HEK293 (cell line): ENCODE measurements at regions not wholly inside any gene's neighbourhood (a gene's known extent, or its start where the extent isn't known, plus 50 kb on each side); places are given as distances from the start of the nearest gene placed in this dataset.

ENCODE experiments used
- CTCF ChIA-PET: fragments of 350-600 bp; formaldehyde crosslinking; extraction: SDS; loops from one replicate; lab custom pipeline; 2021; ENCODE audit warnings: antibody characterized with exemption; lab: Yijun Ruan, JAX
- POLR2A ChIA-PET: fragments of 300-600 bp; formaldehyde crosslinking; extraction: SDS; loops from one replicate; lab custom pipeline; 2020; ENCODE audit warnings: antibody characterized with exemption, inconsistent platforms; lab: Yijun Ruan, JAX
- H3K27ac ChIP-seq: fragments of 200-500 bp; sonication (Bioruptor generic); 2 replicates; pipeline ENCODE4 v1.5.1; 2014; ENCODE audit warnings: low read depth, low read length, control low read depth, inconsistent platforms; ENCODE audit errors: extremely low read depth
- H3K36me3 ChIP-seq, 2 experiments: fragments of 200-500 bp in 1 of 2; sonication (Bioruptor generic) in 1 of 2; 1 replicate in 1 of 2; 2 replicates in 1 of 2; pipeline ENCODE4 v1.5.1; 2014 to 2017; ENCODE audit warnings: inconsistent platforms in 2 of 2, low read length in 2 of 2; ENCODE audit not compliant: control insufficient read depth in 2 of 2, insufficient read depth in 1 of 2
- H3K4me1 ChIP-seq: fragments of 200-500 bp; sonication (Bioruptor generic); 2 replicates; pipeline ENCODE4 v1.5.1; 2014; ENCODE audit warnings: mild to moderate bottlenecking, low read length, inconsistent platforms; ENCODE audit not compliant: control insufficient read depth, insufficient read depth
- H3K4me3 ChIP-seq: 2 replicates; pipeline ENCODE4 v1.5.1; 2011; ENCODE audit warnings: low read depth, mild to moderate bottlenecking, control low read depth, low read length, moderate library complexity
- H3K9me3 ChIP-seq: fragments of 200-500 bp; sonication (Bioruptor generic); 2 replicates; pipeline ENCODE4 v1.5.1; 2014; ENCODE audit warnings: low read depth, low read length, inconsistent platforms; ENCODE audit not compliant: control insufficient read depth, insufficient read depth
- GLIS2 ChIP-seq: fragments of 450-650 bp; formaldehyde crosslinking; IDR thresholded peaks from 2 replicates; pipeline ENCODE4 v1.5.1; 2016; ENCODE audit warnings: missing biosample characterization, missing genetic modification characterization
- KLF10 ChIP-seq: fragments of 450-650 bp; IDR thresholded peaks from 2 replicates; pipeline ENCODE4 v1.5.1; 2018; ENCODE audit warnings: missing biosample characterization, mild to moderate bottlenecking, missing genetic modification characterization
- PRDM6 ChIP-seq: fragments of 450-650 bp; formaldehyde crosslinking; IDR thresholded peaks from 2 replicates; pipeline ENCODE4 v1.5.1; 2017; ENCODE audit warnings: missing biosample characterization, missing genetic modification characterization
- TRIM28 ChIP-seq: IDR thresholded peaks from 2 replicates; pipeline ENCODE4 v1.6.1; 2011; ENCODE audit warnings: low read length, control low read depth, borderline replicate concordance
- WT1 ChIP-seq: fragments of 450-650 bp; formaldehyde crosslinking; IDR thresholded peaks from 2 replicates; pipeline ENCODE4 v1.5.1; 2016; ENCODE audit warnings: missing biosample characterization, missing genetic modification characterization
- YY1 ChIP-seq: fragments of 450-650 bp; formaldehyde crosslinking; IDR thresholded peaks from 2 replicates; pipeline ENCODE4 v1.5.1; 2018; ENCODE audit warnings: missing biosample characterization, missing genetic modification characterization
- ZBTB1 ChIP-seq: fragments of 450-650 bp; formaldehyde crosslinking; IDR thresholded peaks from 2 replicates; pipeline ENCODE4 v1.5.1; 2016; ENCODE audit warnings: missing biosample characterization, missing genetic modification characterization
- ZBTB26 ChIP-seq: fragments of 450-650 bp; formaldehyde crosslinking; optimal IDR thresholded peaks from 2 replicates; pipeline ENCODE3; 2016; ENCODE audit warnings: missing biosample characterization, mild to moderate bottlenecking, missing genetic modification characterization
- ZNF274 ChIP-seq, 2 experiments: fragments of 200-500 bp in 1 of 2; fragments of 450-650 bp in 1 of 2; sonication (Bioruptor generic) in 1 of 2; formaldehyde crosslinking in 1 of 2; IDR thresholded peaks; 2 replicates each; pipeline versions ENCODE4 v1.5.1 to v1.6.1; 2014 to 2016; ENCODE audit warnings: borderline replicate concordance in 1 of 2, inconsistent platforms in 1 of 2, low read length in 1 of 2, missing biosample characterization in 1 of 2, missing genetic modification characterization in 1 of 2
- ZNF354C ChIP-seq: fragments of 450-650 bp; formaldehyde crosslinking; IDR thresholded peaks from 2 replicates; pipeline ENCODE4 v1.5.1; 2016; ENCODE audit warnings: missing biosample characterization, missing genetic modification characterization, low read depth, borderline replicate concordance
- ZNF449 ChIP-seq: fragments of 450-650 bp; formaldehyde crosslinking; IDR thresholded peaks from 2 replicates; pipeline ENCODE4 v1.5.1; 2017; ENCODE audit warnings: missing biosample characterization, mild to moderate bottlenecking, missing genetic modification characterization, moderate library complexity
- ZNF660 ChIP-seq: fragments of 450-650 bp; IDR thresholded peaks from 2 replicates; pipeline ENCODE4 v1.5.1; 2018; ENCODE audit warnings: missing biosample characterization, mild to moderate bottlenecking, missing genetic modification characterization
- TF ChIP-seq, protein P1 (sequence below): fragments of 450-650 bp; formaldehyde crosslinking; IDR thresholded peaks from 2 replicates; pipeline ENCODE4 v1.5.1; 2016; ENCODE audit warnings: missing biosample characterization, missing genetic modification characterization
- TF ChIP-seq, protein P2 (sequence below): fragments of 450-650 bp; formaldehyde crosslinking; IDR thresholded peaks from 2 replicates; pipeline ENCODE4 v1.5.1; 2017; ENCODE audit warnings: missing biosample characterization, missing genetic modification characterization
- TF ChIP-seq, protein P3 (sequence below): fragments of 450-650 bp; formaldehyde crosslinking; IDR thresholded peaks from 2 replicates; pipeline ENCODE4 v1.5.1; 2016; ENCODE audit warnings: missing biosample characterization, missing genetic modification characterization
- TF ChIP-seq, protein P4 (sequence below): fragments of 450-650 bp; formaldehyde crosslinking; IDR thresholded peaks from 2 replicates; pipeline ENCODE4 v1.5.1; 2016; ENCODE audit warnings: missing biosample characterization, missing genetic modification characterization

- H3K36me3 ChIP-seq, result no peaks in the 10 kb centered on the region
- H3K9me3 ChIP-seq, result no peaks in the 10 kb centered on the region
- CTCF ChIA-PET, result no interaction called here
- no peak overlapping the region for H3K4me3 ChIP-seq
- POLR2A ChIA-PET, result no interaction called here
- H3K27ac ChIP-seq, result no peak overlapping the region
- TF ChIP-seq, protein P1, sequence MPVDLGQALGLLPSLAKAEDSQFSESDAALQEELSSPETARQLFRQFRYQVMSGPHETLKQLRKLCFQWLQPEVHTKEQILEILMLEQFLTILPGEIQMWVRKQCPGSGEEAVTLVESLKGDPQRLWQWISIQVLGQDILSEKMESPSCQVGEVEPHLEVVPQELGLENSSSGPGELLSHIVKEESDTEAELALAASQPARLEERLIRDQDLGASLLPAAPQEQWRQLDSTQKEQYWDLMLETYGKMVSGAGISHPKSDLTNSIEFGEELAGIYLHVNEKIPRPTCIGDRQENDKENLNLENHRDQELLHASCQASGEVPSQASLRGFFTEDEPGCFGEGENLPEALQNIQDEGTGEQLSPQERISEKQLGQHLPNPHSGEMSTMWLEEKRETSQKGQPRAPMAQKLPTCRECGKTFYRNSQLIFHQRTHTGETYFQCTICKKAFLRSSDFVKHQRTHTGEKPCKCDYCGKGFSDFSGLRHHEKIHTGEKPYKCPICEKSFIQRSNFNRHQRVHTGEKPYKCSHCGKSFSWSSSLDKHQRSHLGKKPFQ (tag by site-specific recombination), result no peak
- no peaks in the 10 kb centered on the region for H3K4me1 ChIP-seq
Observed at GRCh38 chr7:32177232-32177631, 107.0 kb upstream of the PDE1C start.

DNA sequence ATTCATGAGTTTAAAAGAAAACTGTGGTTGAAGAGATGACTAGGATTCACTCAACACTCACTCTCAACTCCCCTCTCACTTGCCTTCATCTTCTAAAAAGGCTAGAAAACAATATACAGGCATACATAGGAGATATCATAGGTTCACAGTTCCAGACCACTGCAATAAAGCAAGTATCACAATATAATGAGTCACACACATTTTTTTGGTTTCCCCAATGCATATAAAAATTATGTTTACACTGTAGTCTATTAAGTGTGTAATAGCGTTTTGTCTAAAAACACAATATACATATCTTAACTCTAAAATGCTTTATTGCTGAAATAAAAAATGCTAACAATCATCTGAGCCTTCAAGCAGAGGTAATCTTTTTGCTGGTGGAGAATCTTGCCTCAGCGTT is 104.9 kb upstream of the PDE1C start:
- TF ChIP-seq ZNF274 (IDR thresholded peaks at IDR 0.05; ENCODE audit: low read length) (no peak), ZNF274 (tag by site-specific recombination; IDR thresholded peaks at IDR 0.05; ENCODE audit: borderline replicate concordance) (no peak), KLF10 (tag by site-specific recombination) (no peak), PRDM6 (no peak), GLIS2 (tag by site-specific recombination) (no peak)
- CTCF ChIA-PET, result interaction anchor here (0.8 to 1.8 kb wide), 4 partner anchors 8 to 394 kb away, joined by 3 to 4 read pairs (median 3); no protein-coding TSS in a partner anchor
- POLR2A ChIA-PET, result no interaction called here
- H3K36me3 ChIP-seq, result no peaks in the 10 kb centered on the region
- no peak overlapping the region for H3K4me3 ChIP-seq
- H3K4me1 ChIP-seq, result no peaks in the 10 kb centered on the region
- no peaks in the 10 kb centered on the region for H3K9me3 ChIP-seq
- no peak overlapping the region for H3K27ac ChIP-seq

GRCh38 chr7:32171248-32171647 is 101.0 kb upstream of the PDE1C start:
- no peak overlapping the region for H3K27ac ChIP-seq
- TF ChIP-seq ZBTB26 (tag by site-specific recombination) (no peak), ZNF449 (tag by site-specific recombination) (no peak), WT1 (tag by site-specific recombination) (no peak), ZBTB1 (tag by site-specific recombination) (no peak), ZNF354C (no peak), TRIM28 (no peak), ZNF660 (no peak), YY1 (tag by site-specific recombination) (no peak), ZNF274 (IDR thresholded peaks at IDR 0.05; ENCODE audit: low read length) (no peak), ZNF274 (tag by site-specific recombination; IDR thresholded peaks at IDR 0.05; ENCODE audit: borderline replicate concordance) (no peak)
- TF ChIP-seq, protein P2, sequence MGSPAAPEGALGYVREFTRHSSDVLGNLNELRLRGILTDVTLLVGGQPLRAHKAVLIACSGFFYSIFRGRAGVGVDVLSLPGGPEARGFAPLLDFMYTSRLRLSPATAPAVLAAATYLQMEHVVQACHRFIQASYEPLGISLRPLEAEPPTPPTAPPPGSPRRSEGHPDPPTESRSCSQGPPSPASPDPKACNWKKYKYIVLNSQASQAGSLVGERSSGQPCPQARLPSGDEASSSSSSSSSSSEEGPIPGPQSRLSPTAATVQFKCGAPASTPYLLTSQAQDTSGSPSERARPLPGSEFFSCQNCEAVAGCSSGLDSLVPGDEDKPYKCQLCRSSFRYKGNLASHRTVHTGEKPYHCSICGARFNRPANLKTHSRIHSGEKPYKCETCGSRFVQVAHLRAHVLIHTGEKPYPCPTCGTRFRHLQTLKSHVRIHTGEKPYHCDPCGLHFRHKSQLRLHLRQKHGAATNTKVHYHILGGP (tag by site-specific recombination), result no peak
- TF ChIP-seq, protein P3, sequence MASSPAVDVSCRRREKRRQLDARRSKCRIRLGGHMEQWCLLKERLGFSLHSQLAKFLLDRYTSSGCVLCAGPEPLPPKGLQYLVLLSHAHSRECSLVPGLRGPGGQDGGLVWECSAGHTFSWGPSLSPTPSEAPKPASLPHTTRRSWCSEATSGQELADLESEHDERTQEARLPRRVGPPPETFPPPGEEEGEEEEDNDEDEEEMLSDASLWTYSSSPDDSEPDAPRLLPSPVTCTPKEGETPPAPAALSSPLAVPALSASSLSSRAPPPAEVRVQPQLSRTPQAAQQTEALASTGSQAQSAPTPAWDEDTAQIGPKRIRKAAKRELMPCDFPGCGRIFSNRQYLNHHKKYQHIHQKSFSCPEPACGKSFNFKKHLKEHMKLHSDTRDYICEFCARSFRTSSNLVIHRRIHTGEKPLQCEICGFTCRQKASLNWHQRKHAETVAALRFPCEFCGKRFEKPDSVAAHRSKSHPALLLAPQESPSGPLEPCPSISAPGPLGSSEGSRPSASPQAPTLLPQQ (tag by site-specific recombination), result no peak
- TF ChIP-seq, protein P4, sequence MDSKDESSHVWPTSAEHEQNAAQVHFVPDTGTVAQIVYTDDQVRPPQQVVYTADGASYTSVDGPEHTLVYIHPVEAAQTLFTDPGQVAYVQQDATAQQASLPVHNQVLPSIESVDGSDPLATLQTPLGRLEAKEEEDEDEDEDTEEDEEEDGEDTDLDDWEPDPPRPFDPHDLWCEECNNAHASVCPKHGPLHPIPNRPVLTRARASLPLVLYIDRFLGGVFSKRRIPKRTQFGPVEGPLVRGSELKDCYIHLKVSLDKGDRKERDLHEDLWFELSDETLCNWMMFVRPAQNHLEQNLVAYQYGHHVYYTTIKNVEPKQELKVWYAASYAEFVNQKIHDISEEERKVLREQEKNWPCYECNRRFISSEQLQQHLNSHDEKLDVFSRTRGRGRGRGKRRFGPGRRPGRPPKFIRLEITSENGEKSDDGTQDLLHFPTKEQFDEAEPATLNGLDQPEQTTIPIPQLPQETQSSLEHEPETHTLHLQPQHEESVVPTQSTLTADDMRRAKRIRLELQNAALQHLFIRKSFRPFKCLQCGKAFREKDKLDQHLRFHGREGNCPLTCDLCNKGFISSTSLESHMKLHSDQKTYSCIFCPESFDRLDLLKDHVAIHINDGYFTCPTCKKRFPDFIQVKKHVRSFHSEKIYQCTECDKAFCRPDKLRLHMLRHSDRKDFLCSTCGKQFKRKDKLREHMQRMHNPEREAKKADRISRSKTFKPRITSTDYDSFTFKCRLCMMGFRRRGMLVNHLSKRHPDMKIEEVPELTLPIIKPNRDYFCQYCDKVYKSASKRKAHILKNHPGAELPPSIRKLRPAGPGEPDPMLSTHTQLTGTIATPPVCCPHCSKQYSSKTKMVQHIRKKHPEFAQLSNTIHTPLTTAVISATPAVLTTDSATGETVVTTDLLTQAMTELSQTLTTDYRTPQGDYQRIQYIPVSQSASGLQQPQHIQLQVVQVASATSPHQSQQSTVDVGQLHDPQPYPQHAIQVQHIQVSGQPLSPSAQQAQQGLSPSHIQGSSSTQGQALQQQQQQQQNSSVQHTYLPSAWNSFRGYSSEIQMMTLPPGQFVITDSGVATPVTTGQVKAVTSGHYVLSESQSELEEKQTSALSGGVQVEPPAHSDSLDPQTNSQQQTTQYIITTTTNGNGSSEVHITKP (tag by site-specific recombination), result no peak
- H3K4me3 ChIP-seq, result no peak overlapping the region
- ChIA-PET CTCF (no interaction called here), POLR2A (no interaction called here)
- H3K4me1 ChIP-seq, result no peaks in the 10 kb centered on the region
- H3K9me3 ChIP-seq, result no peaks in the 10 kb centered on the region
- H3K36me3 ChIP-seq, result no peaks in the 10 kb centered on the region
